Epidermal melanocyte (primary cell): ENCODE measurements at regions not wholly inside any gene's neighbourhood (a gene's known extent, or its start where the extent isn't known, plus 50 kb on each side); places are given as distances from the start of the nearest gene placed in this dataset.

Source experiments
- DNase-seq: peaks from one replicate; pipeline ENCODE4 v3.0.0; 2011; ENCODE audit warnings: low spot score; ENCODE audit not compliant: insufficient read length

- DNase-seq, result peak; percentile 21
These were observed 313.2 kb downstream of the PIK3C3 start for GRCh38 chr18:42268186-42268725.

DNA sequence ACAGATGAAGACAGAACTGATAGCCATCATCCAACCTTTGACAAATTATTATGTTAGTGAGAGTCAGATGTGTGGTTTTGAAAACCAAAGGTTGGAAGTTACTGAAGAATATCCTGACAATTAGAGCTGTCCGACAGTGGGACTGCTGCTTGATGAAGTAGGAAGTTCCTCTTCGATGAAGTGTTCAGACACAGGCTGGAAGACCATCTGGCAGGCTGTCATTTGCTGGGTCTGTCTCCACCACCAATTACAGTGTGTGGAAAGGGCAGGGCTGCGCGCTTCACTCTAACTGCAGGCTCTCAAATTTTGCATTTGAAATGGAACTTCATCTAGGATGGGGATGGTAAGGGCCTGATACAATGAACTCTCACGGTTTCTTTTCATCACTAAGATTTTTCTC, 313.8 kb downstream of the PIK3C3 start:
- no peak for DNase-seq

GRCh38 chr18:42271647-42272414, 316.8 kb downstream of the PIK3C3 start:
- no peak for DNase-seq

- no peak for DNase-seq
These were observed 319.6 kb downstream of the PIK3C3 start for GRCh38 chr18:42274488-42275137.

DNA sequence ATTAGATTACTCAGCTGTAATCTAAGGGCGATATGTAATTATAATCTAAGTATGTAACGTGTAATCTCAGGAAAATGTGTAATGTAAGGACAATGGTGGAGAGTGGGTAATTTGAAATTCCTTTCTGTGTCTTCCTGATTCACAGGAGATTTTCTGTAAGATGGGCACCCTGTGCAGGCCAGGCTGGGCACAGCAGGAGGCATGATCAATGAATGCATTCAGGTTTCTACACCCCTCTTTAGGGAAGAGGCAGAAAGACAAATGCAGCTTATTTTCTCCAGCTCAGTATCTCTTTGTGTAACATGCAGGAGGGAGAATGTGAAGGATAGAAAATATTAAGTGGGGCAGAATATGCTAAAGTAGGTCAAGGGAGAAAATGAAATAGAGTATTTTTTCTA, 320.1 kb downstream of the PIK3C3 start:
- DNase-seq, result peak; percentile 37

GRCh38 chr18:42275949-42276730, 321.1 kb downstream of the PIK3C3 start:
- DNase-seq, result no peak

- DNase-seq, result no peak
These were observed 326.1 kb downstream of the PIK3C3 start for GRCh38 chr18:42281124-42281523.

GRCh38 chr18:42281851-42282250, 326.8 kb downstream of the PIK3C3 start:
- no peak for DNase-seq

- no peak for DNase-seq
These were observed 332.0 kb downstream of the PIK3C3 start for GRCh38 chr18:42287047-42287446.

- no peak for DNase-seq
These were observed 333.1 kb downstream of the PIK3C3 start for GRCh38 chr18:42288129-42288528.

DNA sequence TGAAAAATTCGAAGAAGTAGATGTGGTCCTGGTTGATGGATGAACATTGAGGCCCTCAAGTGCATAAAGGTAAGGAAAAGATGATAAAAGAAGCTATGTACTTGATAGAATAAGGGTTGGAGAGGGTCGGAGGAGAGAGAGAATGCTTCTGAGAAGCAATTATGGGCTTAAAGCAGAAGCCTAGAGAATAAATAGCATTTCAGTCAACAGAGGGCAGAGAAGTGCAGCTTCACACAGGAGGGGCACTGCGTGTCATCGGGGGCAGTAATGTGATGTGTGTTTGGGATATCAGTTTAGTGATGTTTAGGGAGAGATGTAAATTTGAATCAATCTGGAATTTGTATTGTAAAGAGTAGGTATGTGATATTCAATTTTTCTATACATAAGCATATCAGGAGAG, 334.5 kb downstream of the PIK3C3 start:
- DNase-seq, result no peak

DNA sequence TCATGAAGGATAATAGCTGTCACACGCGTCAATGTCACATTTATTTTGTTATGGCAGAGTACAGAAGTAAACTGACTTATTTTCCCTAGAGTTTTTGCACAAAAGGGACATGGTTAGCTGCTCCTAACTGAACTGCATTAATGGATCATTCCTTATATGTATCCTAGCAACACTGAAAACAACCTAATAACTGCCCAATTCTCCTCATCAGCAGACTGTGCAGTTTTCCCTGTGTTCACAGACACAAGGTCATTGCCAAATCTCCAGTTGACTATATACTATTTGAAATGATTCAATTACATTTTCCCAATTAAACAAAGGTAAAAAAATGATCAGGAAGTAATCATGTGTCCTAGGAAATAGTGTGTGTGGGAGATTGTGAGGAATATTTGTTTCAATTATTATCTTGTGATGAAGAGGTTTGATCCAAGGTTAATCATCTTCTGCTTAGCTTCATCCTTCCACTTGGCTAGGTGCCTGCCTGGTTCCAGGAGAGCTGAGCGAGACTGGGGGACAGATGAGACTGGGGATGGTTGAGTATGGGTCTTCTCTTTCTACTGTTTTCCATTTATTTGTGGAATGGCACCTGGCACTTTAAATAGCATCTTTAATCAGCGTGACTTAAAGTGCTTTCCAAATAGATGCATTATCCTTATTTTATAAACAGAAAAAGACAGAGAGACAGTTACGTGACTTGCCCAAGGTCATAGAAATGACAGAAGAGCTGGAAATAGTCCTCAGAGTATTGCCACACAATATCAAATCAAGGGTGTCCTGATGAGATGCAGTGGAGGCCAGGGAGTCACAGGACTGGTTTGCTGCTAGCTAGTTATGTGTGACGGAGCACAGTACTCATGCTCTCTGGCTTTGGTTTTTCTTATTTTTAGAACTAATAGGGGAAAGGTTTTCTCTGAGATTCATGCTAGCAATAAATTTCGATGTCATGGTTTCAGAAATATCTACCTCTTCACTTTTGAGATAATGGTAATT, 335.6 kb downstream of the PIK3C3 start:
- DNase-seq, result no peak

DNA sequence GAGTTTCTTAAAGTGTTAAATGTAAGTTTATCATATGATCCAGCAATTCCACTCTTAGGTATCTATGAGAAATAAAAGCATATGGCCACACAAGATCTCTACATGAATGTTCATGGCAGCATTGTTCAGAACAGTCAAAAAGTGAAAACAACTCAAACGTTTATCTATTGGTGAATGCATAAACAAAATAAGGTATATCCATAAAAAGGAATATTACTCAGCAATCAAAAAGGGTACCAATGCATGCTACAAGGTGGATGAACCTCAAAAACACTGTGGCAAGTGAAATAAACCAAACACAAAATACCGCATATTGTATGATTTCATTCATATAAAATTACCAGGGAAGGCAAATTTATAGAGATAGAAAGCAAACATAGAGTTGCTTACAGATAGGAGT, 337.6 kb downstream of the PIK3C3 start:
- no peak for DNase-seq

DNA sequence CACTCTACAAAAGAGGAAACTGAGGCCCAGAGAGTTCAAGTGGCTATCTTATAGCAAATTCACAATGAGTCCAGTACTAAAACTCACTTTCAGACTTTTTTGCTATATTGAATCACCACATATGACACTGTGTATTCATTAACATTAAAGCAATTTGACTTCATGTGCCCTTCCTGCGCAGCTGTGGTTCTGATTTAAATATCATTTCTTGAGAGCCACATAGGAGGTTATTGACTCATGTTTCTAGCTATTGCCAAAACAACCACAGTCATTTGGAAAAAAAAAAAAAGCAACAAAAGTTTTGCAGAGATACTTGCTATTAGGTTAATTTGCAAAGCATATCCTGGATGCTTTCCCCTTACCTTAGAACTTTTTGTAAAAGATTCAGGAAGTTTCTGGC, 341.2 kb downstream of the PIK3C3 start:
- no peak for DNase-seq

DNA sequence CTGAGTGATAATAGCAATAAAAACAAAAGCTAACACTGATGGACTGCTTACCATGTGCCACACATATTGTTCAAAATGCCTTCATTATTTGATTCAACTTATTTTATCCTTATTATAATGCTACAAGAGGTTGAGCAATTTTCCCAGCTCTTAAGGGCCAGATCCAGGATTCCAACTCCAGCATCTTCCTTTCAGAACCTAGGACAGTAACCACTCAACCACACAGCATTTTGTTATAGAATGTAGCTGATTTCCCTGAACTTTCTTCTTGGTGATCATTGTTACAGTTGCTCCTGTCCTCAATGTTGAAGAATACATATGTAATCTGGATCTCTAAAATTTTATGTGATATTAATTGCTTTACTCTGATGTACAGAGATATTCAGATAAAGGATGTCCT, 341.7 kb downstream of the PIK3C3 start:
- DNase-seq, result no peak

DNA sequence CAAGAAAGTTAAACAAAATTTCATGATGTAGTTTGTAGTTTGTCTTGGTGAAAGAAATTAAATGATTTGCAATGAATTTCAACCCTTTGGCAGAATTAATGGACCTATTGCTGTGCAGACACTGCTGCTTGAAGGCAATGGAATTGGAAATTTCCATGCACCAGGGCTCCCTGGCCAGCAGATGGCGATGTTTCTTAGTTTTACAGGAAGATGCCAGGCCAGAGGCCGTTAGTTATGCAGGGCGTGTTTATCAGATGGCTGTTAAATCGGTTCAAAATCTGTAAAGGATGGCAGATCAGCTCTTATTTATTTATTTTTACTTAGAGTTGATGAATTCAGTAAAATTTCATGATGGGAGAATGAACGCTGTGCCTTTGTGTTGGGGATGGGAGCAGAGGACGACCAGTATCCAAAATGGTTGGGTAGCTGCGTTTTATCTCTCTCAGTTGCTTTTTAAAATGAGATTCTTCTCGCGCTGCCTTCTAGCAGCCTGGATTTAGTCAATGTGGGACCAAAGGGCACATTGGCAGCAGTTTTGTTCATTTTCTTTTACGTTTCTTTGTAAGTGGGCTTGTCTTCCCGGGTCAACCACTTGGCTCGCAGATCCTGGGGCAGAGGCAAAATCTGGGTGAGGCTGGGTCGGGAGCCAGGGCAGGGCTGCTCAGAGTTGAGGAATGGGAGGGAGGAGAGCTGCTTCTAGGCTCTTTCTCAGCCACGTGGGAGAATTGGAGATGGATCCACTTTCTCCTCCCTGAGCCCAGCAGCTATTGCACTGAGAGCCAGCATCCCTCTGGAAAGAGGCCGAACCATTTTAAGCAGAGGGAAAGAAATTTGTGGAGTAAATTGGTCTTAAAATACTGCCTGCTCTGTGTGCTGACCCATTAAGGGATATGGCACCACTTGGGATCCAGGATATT, 344.0 kb downstream of the PIK3C3 start:
- DNase-seq, result peak; percentile 37

GRCh38 chr18:42305869-42306593, 351.0 kb downstream of the PIK3C3 start:
- no peak for DNase-seq

DNA sequence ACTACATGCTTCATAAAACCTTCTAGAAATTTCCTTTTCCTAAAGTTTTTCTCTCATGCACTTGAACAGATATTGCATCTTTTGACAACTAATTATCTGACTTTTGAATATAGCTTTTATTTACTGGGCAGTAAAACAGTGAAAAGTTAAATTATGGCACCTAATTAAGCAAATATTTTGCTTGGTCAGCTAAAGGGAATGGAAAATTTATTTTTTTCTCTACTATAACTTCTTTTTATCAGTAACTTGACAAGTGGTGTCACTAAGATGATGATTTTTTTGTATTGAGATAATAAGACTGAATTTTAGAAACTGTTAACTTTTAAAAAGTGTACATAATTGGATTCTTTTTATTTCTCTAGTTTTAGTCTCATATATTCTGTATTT, 351.6 kb downstream of the PIK3C3 start:
- no peak for DNase-seq

DNA sequence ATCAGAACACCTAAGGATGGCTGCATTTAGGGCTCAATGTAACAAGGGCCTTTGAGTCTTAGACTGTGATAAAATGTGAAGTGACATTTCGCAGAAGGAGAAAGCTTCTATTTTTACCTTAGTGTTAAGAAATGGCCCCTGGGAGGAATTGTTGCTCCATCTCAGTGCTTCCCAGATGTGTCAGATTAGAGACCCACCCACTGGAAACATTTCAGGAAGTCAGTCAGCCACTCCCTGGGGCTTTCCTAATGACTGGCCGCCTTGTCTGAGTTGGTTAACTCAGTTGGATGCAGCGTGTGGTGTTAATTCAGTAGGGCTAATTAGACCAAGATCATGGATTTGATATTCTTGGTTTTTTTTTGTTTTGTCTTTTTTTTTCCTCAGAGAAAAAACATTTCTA, 355.9 kb downstream of the PIK3C3 start:
- peak; percentile 31 for DNase-seq
